ENCODE measurements at regions not wholly inside any gene's neighbourhood (a gene's known extent, or its start where the extent isn't known, plus 50 kb on each side); places are given as distances from the start of the nearest gene placed in this dataset.

- TF ChIP-seq FOXA1 (IDR thresholded peaks at IDR 0.05) (no peak), RXRA (IDR thresholded peaks at IDR 0.05) (no peak), EGR1 (IDR thresholded peaks at IDR 0.05; ENCODE audit: low read depth in 2 of 2) (no peak), MAX (IDR thresholded peaks at IDR 0.05) (no peak), ZBTB33 (IDR thresholded peaks at IDR 0.05) (no peak), GABPA (IDR thresholded peaks at IDR 0.05 in 1 of 2, conservative IDR thresholded peaks at IDR 0.05 in 1 of 2) (no peak), REST (IDR thresholded peaks at IDR 0.05) (no peak), ATF3 (IDR thresholded peaks at IDR 0.05) (no peak), JUND (IDR thresholded peaks at IDR 0.05) (no peak), CTCF (IDR thresholded peaks at IDR 0.05; ENCODE audit: low read depth, low read length, missing input control) (no peak), HNF4G (IDR thresholded peaks at IDR 0.05) (no peak), HNF4A (conservative IDR thresholded peaks at IDR 0.05) (no peak), FOXA2 (IDR thresholded peaks at IDR 0.05) (no peak), NR2F2 (IDR thresholded peaks at IDR 0.05) (no peak), YY1 (IDR thresholded peaks at IDR 0.05) (no peak), RAD21 (IDR thresholded peaks at IDR 0.05) (no peak)
- Histone ChIP-seq H3K4me1 (ENCODE audit: control insufficient read depth in 4 of 4, insufficient read depth in 4 of 4, low read length in 3 of 4) (peaks cover 0 to 9% (median 5%) of the 10 kb centered on the region in 4 donors), H3K9me3 (ENCODE audit: control insufficient read depth in 4 of 4, low read length in 3 of 4) (no peaks in the 10 kb centered on the region), H3K36me3 (ENCODE audit: control insufficient read depth in 4 of 4, insufficient read depth in 3 of 4, low read depth in 1 of 4, low read length in 3 of 4) (no peaks in the 10 kb centered on the region), H3K27me3 (ENCODE audit: control insufficient read depth in 4 of 4, insufficient read depth in 4 of 4, low read length in 3 of 4) (no peaks in the 10 kb centered on the region), H3K27ac (ENCODE audit: low read depth in 1 of 2, low read length in 2 of 2) (no peak overlapping the region), H3K9ac (ENCODE audit: low read depth in 1 of 2, low read length in 2 of 2) (no peak overlapping the region), H3K4me3 (ENCODE audit: low read depth in 1 of 3, low read length in 3 of 3) (no peak overlapping the region)
- WGBS = 94% methylated on average over 3 of the region's 3 CpGs
- no peak for DNase-seq (ENCODE audit: low spot score)
These were observed 237.5 kb upstream of the UBASH3B start for GRCh38 chr11:122418032-122418431.
